ENCODE measurements at regions not wholly inside any gene's neighbourhood (a gene's known extent, or its start where the extent isn't known, plus 50 kb on each side); places are given as distances from the start of the nearest gene placed in this dataset.
"Not testable (repeated sequence)": the region's sequence is repeated elsewhere in the genome, so short reads cannot be mapped to it uniquely, and the experiment has no call there.

DNA sequence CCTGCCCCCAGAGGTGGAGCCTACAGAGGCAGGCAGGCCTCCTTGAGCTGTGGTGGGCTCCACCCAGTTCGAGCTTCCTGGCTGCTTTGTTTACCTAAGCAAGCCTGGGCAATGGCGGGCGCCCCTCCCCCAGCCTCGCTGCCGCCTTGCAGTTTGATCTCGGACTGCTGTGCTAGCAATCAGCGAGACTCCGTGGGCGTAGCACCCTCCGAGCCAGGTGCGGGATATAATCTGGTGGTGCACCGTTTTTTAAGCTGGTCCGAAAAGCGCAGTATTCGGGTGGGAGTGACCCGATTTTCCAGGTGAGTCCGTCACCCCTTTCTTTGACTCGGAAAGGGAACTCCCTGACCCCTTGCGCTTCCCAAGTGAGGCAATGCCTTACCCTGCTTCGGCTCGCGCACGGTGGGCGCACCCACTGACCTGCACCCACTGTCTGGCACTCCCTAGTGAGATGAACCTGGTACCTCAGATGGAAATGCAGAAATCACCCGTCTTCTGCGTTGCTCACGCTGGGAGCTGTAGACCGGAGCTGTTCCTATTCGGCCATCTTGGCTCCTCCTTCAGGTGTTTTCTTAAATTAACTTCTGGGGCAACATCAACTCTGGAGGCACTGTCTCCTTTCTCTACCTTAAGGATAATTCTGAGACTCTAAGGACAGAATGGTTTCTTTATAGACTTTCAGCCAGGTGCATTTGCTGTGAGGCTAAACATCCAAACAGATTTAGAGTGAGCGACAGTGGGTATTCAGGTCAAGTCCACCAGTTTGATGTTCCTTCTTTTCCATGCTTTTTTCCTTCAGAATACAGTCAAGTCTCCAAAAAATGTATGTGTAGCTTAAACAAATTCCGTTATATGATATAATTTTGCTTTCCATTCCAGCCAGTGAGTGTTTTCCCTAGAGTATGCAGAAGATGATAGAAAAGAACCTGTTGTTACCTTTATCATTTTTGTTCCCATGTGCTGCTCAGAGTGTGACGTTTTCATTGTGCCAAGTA, 170.8 kb downstream of the KCNRG start:
- H2BK120ac ChIP-seq (ENCODE audit: low read depth, low read length); H4K20me1 ChIP-seq (ENCODE audit: insufficient read depth, low read length); CTCF ChIA-PET; H2BK15ac ChIP-seq (ENCODE audit: low read depth, low read length); H3K9me1 ChIP-seq (ENCODE audit: insufficient read depth, low read length); H2AK9ac ChIP-seq (replicated peaks; ENCODE audit: low read depth, low read length, poor library complexity); H3K56ac ChIP-seq (ENCODE audit: extremely low read depth, insufficient read depth, low read length); H2AFZ ChIP-seq (replicated peaks; ENCODE audit: low read length, poor library complexity); H3K14ac ChIP-seq (replicated peaks; ENCODE audit: low read depth, low read length); H3K18ac ChIP-seq (ENCODE audit: low read depth, low read length); ATAC-seq (ENCODE audit: low read depth); H3K9me3 ChIP-seq (ENCODE audit: control insufficient read depth, insufficient read depth, low read length); H3K27ac ChIP-seq (ENCODE audit: insufficient read depth, low read length); dilution Hi-C loops (cut with HindIII; ENCODE audit: low sequenced_read_pairs, unreplicated experiment); H3K4ac ChIP-seq (ENCODE audit: low read depth, low read length); H2AK5ac ChIP-seq (ENCODE audit: low read depth, low read length); H3K23ac ChIP-seq (ENCODE audit: low read depth, low read length); H3K9ac ChIP-seq (ENCODE audit: low read depth, low read length); H3K36me3 ChIP-seq (ENCODE audit: control insufficient read depth, insufficient read depth, low read length); H3K4me2 ChIP-seq (ENCODE audit: low read depth, low read length); in situ Hi-C loops (cut with MboI; ENCODE audit: low sequenced_read_pairs); H3K27me3 ChIP-seq (ENCODE audit: control insufficient read depth, insufficient read depth, low read length); intact Hi-C loops (cut with micrococcal nuclease); DNase-seq; H3K79me1 ChIP-seq (ENCODE audit: low read depth in 1 of 2, low read length in 2 of 2); POLR2A ChIA-PET (ENCODE audit: unreplicated experiment); H3K4me3 ChIP-seq (ENCODE audit: insufficient read depth, low read depth, low read length); H2BK20ac ChIP-seq (ENCODE audit: low read depth, low read length); H4K5ac ChIP-seq (ENCODE audit: low read depth, low read length); H4K91ac ChIP-seq (ENCODE audit: insufficient read depth, low read depth, low read length); H2BK5ac ChIP-seq (ENCODE audit: low read depth, low read length, poor library complexity, severe bottlenecking); BruUV-seq (replicated peaks); H4K8ac ChIP-seq (ENCODE audit: low read depth in 2 of 2, low read length in 2 of 2); H3K4me1 ChIP-seq (ENCODE audit: control insufficient read depth, insufficient read depth, low read length): not testable (repeated sequence)
- no CpG with 5 or more reads among the region's 32 CpGs for WGBS, 2 experiments (ENCODE audit: extremely low coverage in 2 of 2, insufficient read length in 1 of 2)
